ENCODE measurements at regions not wholly inside any gene's neighbourhood (a gene's known extent, or its start where the extent isn't known, plus 50 kb on each side); places are given as distances from the start of the nearest gene placed in this dataset.

DNA sequence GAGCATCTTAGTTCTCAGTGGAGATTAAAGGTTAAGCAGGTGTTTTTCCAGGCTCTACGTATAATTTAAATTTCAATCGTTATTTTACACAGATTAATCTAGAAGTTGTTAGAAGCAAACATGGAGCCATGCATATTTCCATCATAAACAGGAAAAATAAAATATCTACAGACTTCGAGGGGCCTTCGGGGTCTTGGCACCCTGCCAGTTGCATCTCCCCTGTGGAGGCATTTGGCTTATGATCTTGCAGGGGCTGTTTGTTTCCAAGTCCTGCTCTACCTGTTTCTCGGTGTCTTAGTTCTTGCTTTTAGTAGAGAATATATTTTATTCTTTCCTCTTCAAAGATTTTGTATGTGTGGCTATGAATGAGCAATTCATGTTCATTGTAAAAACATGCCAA, 67.2 kb upstream of the FAM136A start:
- Histone ChIP-seq H3K36me3 (ENCODE audit: control insufficient read depth in 2 of 2, extremely low read depth in 1 of 2, insufficient read depth in 1 of 2, low read length in 1 of 2) (no peaks in the 10 kb centered on the region), H3K9me3 (no peaks in the 10 kb centered on the region), H3K4me3 (ENCODE audit: control insufficient read depth in 1 of 2, extremely low read depth in 1 of 2, low read length in 1 of 2) (no peak overlapping the region), H3K27ac (ENCODE audit: low read length) (no peak overlapping the region), H3K4me1 (ENCODE audit: control insufficient read depth in 1 of 2, extremely low read depth in 1 of 2, insufficient read depth in 2 of 2, low read length in 2 of 2) (no peaks in the 10 kb centered on the region), H3K27me3 (replicated peaks in 1 of 2; ENCODE audit: control insufficient read depth in 2 of 2, extremely low read depth in 1 of 2, insufficient read depth in 2 of 2, low read length in 1 of 2) (peaks cover 0 to 7% of the 10 kb centered on the region in 2 experiments)
- ATAC-seq (replicated peaks in 1 of 4) (no peak), DNase-seq (no peak)
- Mint-ChIP-seq H3K4me1 (no peaks in the 10 kb centered on the region), H3K36me3 (no peaks in the 10 kb centered on the region), H3K9me3 (peaks cover 5 to 12% (median 5%) of the 10 kb centered on the region in 3 donors), H3K27ac (no peak overlapping the region), H3K27me3 (no peaks in the 10 kb centered on the region), H3K4me3 (no peak overlapping the region)
- ChIA-PET CTCF (no interaction called here), POLR2A (no interaction called here)
- WGBS (ENCODE audit: insufficient coverage) = no CpG with 5 or more reads among the region's 5 CpGs

DNA sequence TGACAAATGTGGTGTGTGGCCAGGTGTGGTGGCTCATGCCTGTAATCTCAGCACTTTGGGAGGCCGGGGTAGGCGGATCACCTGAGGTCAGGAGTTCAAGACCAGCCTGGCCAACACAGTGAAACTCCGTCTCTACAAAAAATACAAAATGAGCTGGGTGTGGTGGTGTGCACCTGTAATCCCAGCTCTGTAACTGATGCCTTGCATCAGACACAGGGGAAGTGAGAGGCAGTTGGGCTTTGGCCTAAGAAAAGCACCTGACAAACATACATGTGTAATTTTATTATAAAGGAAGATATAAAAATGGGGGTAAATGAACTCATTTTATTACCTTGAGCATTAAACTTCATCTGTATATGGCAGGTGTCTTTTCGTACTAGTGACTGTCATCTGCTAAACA, 66.7 kb upstream of the FAM136A start:
- no peak overlapping the region for H3K27ac Mint-ChIP-seq
- no peak for DNase-seq
- no peaks in the 10 kb centered on the region for H3K36me3 Mint-ChIP-seq

DNA sequence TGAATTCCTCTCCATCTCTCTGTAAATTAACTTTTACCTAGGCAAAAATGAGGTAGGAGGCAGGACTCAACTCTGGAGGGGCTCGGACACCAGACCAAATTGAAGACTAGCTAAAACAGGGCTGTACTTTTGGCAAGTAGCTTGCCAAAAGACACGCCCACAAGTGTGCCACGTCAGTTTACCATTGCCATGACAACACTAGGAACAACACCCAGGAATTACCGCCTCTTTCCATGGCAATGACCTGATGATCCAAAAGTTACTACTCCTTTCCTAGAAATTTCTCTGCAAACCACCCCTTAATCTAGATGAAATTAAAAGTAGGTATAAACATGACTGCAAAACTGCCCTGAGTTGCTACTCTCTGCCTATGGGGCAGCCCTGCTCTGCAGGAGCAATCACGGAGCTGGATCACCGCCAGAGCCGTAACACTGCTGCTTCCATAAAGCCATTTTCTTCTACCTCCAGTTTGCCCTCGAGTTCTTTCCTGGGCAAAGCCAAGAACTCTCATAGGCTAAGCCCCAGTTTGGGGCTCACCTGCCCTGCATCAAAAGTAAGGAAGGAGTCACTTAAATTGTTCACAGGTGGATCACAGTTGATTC, 66.0 kb upstream of the FAM136A start:
- Histone ChIP-seq H3K4me1 (ENCODE audit: control insufficient read depth in 1 of 2, extremely low read depth in 1 of 2, insufficient read depth in 2 of 2, low read length in 2 of 2) (no peaks in the 10 kb centered on the region), H3K9me3 (no peaks in the 10 kb centered on the region), H3K36me3 (ENCODE audit: control insufficient read depth in 2 of 2, extremely low read depth in 1 of 2, insufficient read depth in 1 of 2, low read length in 1 of 2) (no peaks in the 10 kb centered on the region), H3K4me3 (ENCODE audit: control insufficient read depth in 1 of 2, extremely low read depth in 1 of 2, low read length in 1 of 2) (no peak overlapping the region), H3K27ac (ENCODE audit: low read length) (no peak overlapping the region), H3K27me3 (replicated peaks in 1 of 2; ENCODE audit: control insufficient read depth in 2 of 2, extremely low read depth in 1 of 2, insufficient read depth in 2 of 2, low read length in 1 of 2) (peaks cover 0 to 4% of the 10 kb centered on the region in 2 experiments)
- CTCF ChIA-PET = no interaction called here
- no peaks in the 10 kb centered on the region for H3K27me3 Mint-ChIP-seq
- H3K4me3 Mint-ChIP-seq = no peak overlapping the region
- no peaks in the 10 kb centered on the region for H3K36me3 Mint-ChIP-seq
- DNase-seq (no peak), ATAC-seq (replicated peaks in 1 of 4) (no peak)
- H3K9me3 Mint-ChIP-seq = peaks cover 5 to 11% (median 5%) of the 10 kb centered on the region in 3 donors
- POLR2A ChIA-PET = no interaction called here
- H3K4me1 Mint-ChIP-seq = no peaks in the 10 kb centered on the region
- no peak overlapping the region for H3K27ac Mint-ChIP-seq
- WGBS (ENCODE audit: insufficient coverage) = 84% methylated on average over 6 of the region's 8 CpGs

More for the DNA sequence above, 66.7 kb upstream of the FAM136A start:
- H3K4me3 ChIP-seq (ENCODE audit: control insufficient read depth in 1 of 2, extremely low read depth in 1 of 2, low read length in 1 of 2) = no peak overlapping the region
- no peak overlapping the region for H3K27ac ChIP-seq (ENCODE audit: low read length)
- H3K36me3 ChIP-seq (ENCODE audit: control insufficient read depth in 2 of 2, extremely low read depth in 1 of 2, insufficient read depth in 1 of 2, low read length in 1 of 2) = no peaks in the 10 kb centered on the region
- no peaks in the 10 kb centered on the region for H3K4me1 ChIP-seq (ENCODE audit: control insufficient read depth in 1 of 2, extremely low read depth in 1 of 2, insufficient read depth in 2 of 2, low read length in 2 of 2)
- Mint-ChIP-seq H3K4me3 (no peak overlapping the region), H3K9me3 (peaks cover 5 to 12% (median 5%) of the 10 kb centered on the region in 3 donors), H3K4me1 (no peaks in the 10 kb centered on the region), H3K27me3 (no peaks in the 10 kb centered on the region)
- H3K27me3 ChIP-seq (replicated peaks in 1 of 2; ENCODE audit: control insufficient read depth in 2 of 2, extremely low read depth in 1 of 2, insufficient read depth in 2 of 2, low read length in 1 of 2) = peaks cover 0 to 5% of the 10 kb centered on the region in 2 experiments
- ChIA-PET POLR2A (no interaction called here), CTCF (no interaction called here)
- no peak for ATAC-seq (replicated peaks in 1 of 4)
- H3K9me3 ChIP-seq = no peaks in the 10 kb centered on the region
- 53% methylated on average over 3 of the region's 4 CpGs for WGBS (ENCODE audit: insufficient coverage)

- POLR2A ChIA-PET = no interaction called here
- Mint-ChIP-seq H3K9me3 (no peaks in the 10 kb centered on the region), H3K4me3 (no peak overlapping the region), H3K4me1 (no peaks in the 10 kb centered on the region), H3K27me3 (peaks cover 0 to 6% of the 10 kb centered on the region in 2 donors), H3K36me3 (no peaks in the 10 kb centered on the region), H3K27ac (no peak overlapping the region)
- H3K4me3 ChIP-seq (ENCODE audit: control insufficient read depth in 1 of 2, extremely low read depth in 1 of 2, low read length in 1 of 2) = no peak overlapping the region
- CTCF ChIA-PET = no interaction called here
- DNase-seq (no peak), ATAC-seq (replicated peaks in 1 of 4) (no peak)
- H3K27me3 ChIP-seq (replicated peaks in 1 of 2; ENCODE audit: control insufficient read depth in 2 of 2, extremely low read depth in 1 of 2, insufficient read depth in 2 of 2, low read length in 1 of 2) = no peaks in the 10 kb centered on the region
- no peaks in the 10 kb centered on the region for H3K9me3 ChIP-seq
- no peaks in the 10 kb centered on the region for H3K36me3 ChIP-seq (ENCODE audit: control insufficient read depth in 2 of 2, extremely low read depth in 1 of 2, insufficient read depth in 1 of 2, low read length in 1 of 2)
- WGBS (ENCODE audit: insufficient coverage) = 71% methylated on average over 1 of the region's 6 CpGs
- no peak overlapping the region for H3K27ac ChIP-seq (ENCODE audit: low read length)
- H3K4me1 ChIP-seq (ENCODE audit: control insufficient read depth in 1 of 2, extremely low read depth in 1 of 2, insufficient read depth in 2 of 2, low read length in 2 of 2) = no peaks in the 10 kb centered on the region
Measured at GRCh38 chr2:70362661-70363060, 60.8 kb upstream of the FAM136A start.

GRCh38 chr2:70360661-70361270, 58.9 kb upstream of the FAM136A start:
- no CpG with 5 or more reads among the region's 3 CpGs for WGBS (ENCODE audit: insufficient coverage)
- H3K9me3 ChIP-seq = no peaks in the 10 kb centered on the region
- no peaks in the 10 kb centered on the region for H3K4me1 ChIP-seq (ENCODE audit: control insufficient read depth in 1 of 2, extremely low read depth in 1 of 2, insufficient read depth in 2 of 2, low read length in 2 of 2)
- no peaks in the 10 kb centered on the region for H3K27me3 ChIP-seq (replicated peaks in 1 of 2; ENCODE audit: control insufficient read depth in 2 of 2, extremely low read depth in 1 of 2, insufficient read depth in 2 of 2, low read length in 1 of 2)
- no peaks in the 10 kb centered on the region for H3K36me3 ChIP-seq (ENCODE audit: control insufficient read depth in 2 of 2, extremely low read depth in 1 of 2, insufficient read depth in 1 of 2, low read length in 1 of 2)
- Mint-ChIP-seq H3K4me1 (no peaks in the 10 kb centered on the region), H3K9me3 (no peaks in the 10 kb centered on the region), H3K36me3 (no peaks in the 10 kb centered on the region), H3K27me3 (peaks cover 0 to 8% of the 10 kb centered on the region in 2 donors), H3K27ac (no peak overlapping the region), H3K4me3 (no peak overlapping the region)
- no peak overlapping the region for H3K4me3 ChIP-seq (ENCODE audit: control insufficient read depth in 1 of 2, extremely low read depth in 1 of 2, low read length in 1 of 2)
- DNase-seq = no peak
- H3K27ac ChIP-seq (ENCODE audit: low read length) = no peak overlapping the region
- POLR2A ChIA-PET = no interaction called here
- ATAC-seq (replicated peaks in 1 of 4) = no peak
- CTCF ChIA-PET = no interaction called here

GRCh38 chr2:70357684-70358071, 55.8 kb upstream of the FAM136A start:
- ATAC-seq (replicated peaks in 1 of 4) (no peak), DNase-seq (no peak)
- H3K4me3 Mint-ChIP-seq = no peak overlapping the region
- H3K27ac Mint-ChIP-seq = no peak overlapping the region
- POLR2A ChIA-PET = no interaction called here
- peaks cover 0 to 11% of the 10 kb centered on the region in 2 donors for H3K27me3 Mint-ChIP-seq
- no peaks in the 10 kb centered on the region for H3K4me1 ChIP-seq (ENCODE audit: control insufficient read depth in 1 of 2, extremely low read depth in 1 of 2, insufficient read depth in 2 of 2, low read length in 2 of 2)
- CTCF ChIA-PET = no interaction called here
- no peaks in the 10 kb centered on the region for H3K9me3 Mint-ChIP-seq
- no peaks in the 10 kb centered on the region for H3K9me3 ChIP-seq
- no peak overlapping the region for H3K27ac ChIP-seq (ENCODE audit: low read length)
- no peak overlapping the region for H3K4me3 ChIP-seq (ENCODE audit: control insufficient read depth in 1 of 2, extremely low read depth in 1 of 2, low read length in 1 of 2)
- no peaks in the 10 kb centered on the region for H3K27me3 ChIP-seq (replicated peaks in 1 of 2; ENCODE audit: control insufficient read depth in 2 of 2, extremely low read depth in 1 of 2, insufficient read depth in 2 of 2, low read length in 1 of 2)
- H3K36me3 ChIP-seq (ENCODE audit: control insufficient read depth in 2 of 2, extremely low read depth in 1 of 2, insufficient read depth in 1 of 2, low read length in 1 of 2) = no peaks in the 10 kb centered on the region
- 64% methylated on average over 3 of the region's 6 CpGs for WGBS (ENCODE audit: insufficient coverage)
- no peaks in the 10 kb centered on the region for H3K4me1 Mint-ChIP-seq
- no peaks in the 10 kb centered on the region for H3K36me3 Mint-ChIP-seq
